ENCODE measurements at regions not wholly inside any gene's neighbourhood (a gene's known extent, or its start where the extent isn't known, plus 50 kb on each side); places are given as distances from the start of the nearest gene placed in this dataset.

DNA sequence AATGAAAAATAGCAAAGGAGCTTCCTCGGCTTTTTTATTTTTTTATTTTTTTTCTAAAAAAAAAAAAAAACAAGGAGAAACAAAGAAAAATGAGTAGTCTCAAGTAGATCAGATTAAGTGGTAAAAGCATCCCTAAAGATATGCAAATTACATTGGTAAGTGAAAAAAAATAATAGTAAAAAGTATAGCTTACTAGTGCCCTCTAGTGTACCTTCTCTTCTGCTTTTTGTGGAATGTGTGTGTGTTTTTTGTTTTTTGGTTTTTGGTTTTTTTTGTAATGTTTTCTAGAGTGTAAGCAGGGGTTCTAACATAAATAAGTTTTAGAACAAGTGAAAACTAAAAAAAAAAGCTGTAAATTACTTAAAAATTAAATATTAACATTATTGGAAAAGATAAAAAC lies 1062.0 kb downstream of the HACE1 start:
- Histone ChIP-seq H3K27me3 (no peaks in the 10 kb centered on the region), H3K36me3 (no peaks in the 10 kb centered on the region), H3K27ac (no peak overlapping the region), H3K9me3 (no peaks in the 10 kb centered on the region), H3K4me3 (no peak overlapping the region), H3K4me1 (no peaks in the 10 kb centered on the region)
- no peak for DNase-seq (ENCODE audit: extremely low spot score in 2 of 2)
- TF ChIP-seq POLR2A (IDR thresholded peaks at IDR 0.05), result no peak
- TF ChIP-seq POLR2AphosphoS5 (IDR thresholded peaks at IDR 0.05; ENCODE audit: insufficient read depth in 1 of 2, low read depth in 1 of 2), result no peak
- TF ChIP-seq, protein P1, sequence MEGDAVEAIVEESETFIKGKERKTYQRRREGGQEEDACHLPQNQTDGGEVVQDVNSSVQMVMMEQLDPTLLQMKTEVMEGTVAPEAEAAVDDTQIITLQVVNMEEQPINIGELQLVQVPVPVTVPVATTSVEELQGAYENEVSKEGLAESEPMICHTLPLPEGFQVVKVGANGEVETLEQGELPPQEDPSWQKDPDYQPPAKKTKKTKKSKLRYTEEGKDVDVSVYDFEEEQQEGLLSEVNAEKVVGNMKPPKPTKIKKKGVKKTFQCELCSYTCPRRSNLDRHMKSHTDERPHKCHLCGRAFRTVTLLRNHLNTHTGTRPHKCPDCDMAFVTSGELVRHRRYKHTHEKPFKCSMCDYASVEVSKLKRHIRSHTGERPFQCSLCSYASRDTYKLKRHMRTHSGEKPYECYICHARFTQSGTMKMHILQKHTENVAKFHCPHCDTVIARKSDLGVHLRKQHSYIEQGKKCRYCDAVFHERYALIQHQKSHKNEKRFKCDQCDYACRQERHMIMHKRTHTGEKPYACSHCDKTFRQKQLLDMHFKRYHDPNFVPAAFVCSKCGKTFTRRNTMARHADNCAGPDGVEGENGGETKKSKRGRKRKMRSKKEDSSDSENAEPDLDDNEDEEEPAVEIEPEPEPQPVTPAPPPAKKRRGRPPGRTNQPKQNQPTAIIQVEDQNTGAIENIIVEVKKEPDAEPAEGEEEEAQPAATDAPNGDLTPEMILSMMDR (IDR thresholded peaks at IDR 0.05), result no peak
- intact Hi-C loops (cut with DNase I), result no loop called here

DNA sequence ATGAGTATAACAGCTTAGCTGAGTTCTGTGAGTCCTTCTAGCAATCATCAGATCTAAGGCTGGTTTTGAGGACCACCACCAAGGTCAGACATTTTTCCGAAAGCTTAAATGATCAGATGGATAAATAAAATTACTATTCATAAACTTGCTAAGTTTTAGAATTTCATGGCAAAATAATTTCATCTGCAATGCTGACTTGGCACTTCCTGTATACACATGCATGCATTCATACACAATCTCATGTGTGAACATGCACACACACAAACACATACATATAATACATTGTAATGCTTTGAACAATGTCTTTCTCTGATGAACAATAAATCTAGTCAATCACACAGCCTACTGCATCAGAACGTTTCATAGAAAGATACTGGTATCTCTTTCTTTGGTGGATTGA lies 1068.3 kb downstream of the HACE1 start:
- no peak overlapping the region for H3K27ac ChIP-seq
- H3K4me1 ChIP-seq, result no peaks in the 10 kb centered on the region
- H3K36me3 ChIP-seq, result no peaks in the 10 kb centered on the region
- H3K27me3 ChIP-seq, result no peaks in the 10 kb centered on the region
- intact Hi-C loops (cut with DNase I), result no loop called here
- DNase-seq (ENCODE audit: extremely low spot score in 2 of 2), result no peak
- no peak overlapping the region for H3K4me3 ChIP-seq
- TF ChIP-seq POLR2AphosphoS5 (IDR thresholded peaks at IDR 0.05; ENCODE audit: insufficient read depth in 1 of 2, low read depth in 1 of 2), result no peak
- TF ChIP-seq, protein P1 (IDR thresholded peaks at IDR 0.05), result no peak
- TF ChIP-seq POLR2A (IDR thresholded peaks at IDR 0.05), result no peak
- H3K9me3 ChIP-seq, result no peaks in the 10 kb centered on the region

DNA sequence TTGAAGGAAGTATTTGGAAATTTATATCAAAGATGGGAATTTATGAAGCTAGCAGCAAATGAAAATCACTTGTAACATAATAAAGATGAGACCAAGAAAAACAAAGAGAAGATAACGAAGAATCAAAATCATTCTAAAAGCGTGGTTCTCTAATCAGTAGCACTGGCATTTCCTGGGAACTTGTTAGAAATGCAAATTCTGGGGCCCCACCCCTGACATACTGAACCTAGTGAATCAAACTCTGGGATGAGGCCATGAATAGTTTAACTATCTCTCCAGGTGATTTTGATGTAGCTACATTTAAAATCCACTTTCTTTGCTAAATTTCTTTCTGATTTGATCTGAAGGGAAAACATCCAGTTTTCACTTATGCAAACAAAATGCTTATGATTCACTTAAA lies 1075.6 kb downstream of the HACE1 start:
- no peaks in the 10 kb centered on the region for H3K36me3 ChIP-seq
- H3K4me3 ChIP-seq, result no peak overlapping the region
- intact Hi-C loops (cut with DNase I), result no loop called here
- TF ChIP-seq, protein P1 (IDR thresholded peaks at IDR 0.05), result no peak
- no peak for TF ChIP-seq POLR2A (IDR thresholded peaks at IDR 0.05)
- no peak for TF ChIP-seq POLR2AphosphoS5 (IDR thresholded peaks at IDR 0.05; ENCODE audit: insufficient read depth in 1 of 2, low read depth in 1 of 2)
- no peak overlapping the region for H3K27ac ChIP-seq
- no peaks in the 10 kb centered on the region for H3K4me1 ChIP-seq
- DNase-seq (ENCODE audit: extremely low spot score in 2 of 2), result no peak
- no peaks in the 10 kb centered on the region for H3K27me3 ChIP-seq
- H3K9me3 ChIP-seq, result no peaks in the 10 kb centered on the region

DNA sequence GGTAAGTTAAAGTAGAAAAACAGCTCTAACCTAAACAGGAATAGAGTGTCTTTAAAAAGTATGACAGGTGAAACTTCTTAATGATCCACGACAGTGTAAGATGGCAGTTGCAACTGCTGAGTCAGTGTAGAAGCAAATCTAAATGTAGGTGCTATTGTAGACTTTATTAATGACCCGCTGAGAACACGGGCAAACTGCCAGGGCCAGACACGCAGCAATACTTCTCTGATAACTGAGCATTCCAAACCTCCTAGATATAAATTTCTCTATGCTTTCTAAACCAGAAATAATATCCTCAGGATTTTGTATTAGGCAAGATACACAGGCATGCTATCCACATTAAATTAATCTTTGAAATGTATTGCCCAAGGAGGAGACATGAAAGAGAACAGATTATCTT lies 1076.4 kb downstream of the HACE1 start:
- intact Hi-C loops (cut with DNase I), result no loop called here
- no peaks in the 10 kb centered on the region for H3K9me3 ChIP-seq
- H3K4me3 ChIP-seq, result no peak overlapping the region
- no peaks in the 10 kb centered on the region for H3K27me3 ChIP-seq
- TF ChIP-seq, protein P1 (IDR thresholded peaks at IDR 0.05), result no peak
- TF ChIP-seq POLR2AphosphoS5 (IDR thresholded peaks at IDR 0.05; ENCODE audit: insufficient read depth in 1 of 2, low read depth in 1 of 2), result no peak
- TF ChIP-seq POLR2A (IDR thresholded peaks at IDR 0.05), result no peak
- H3K36me3 ChIP-seq, result no peaks in the 10 kb centered on the region
- no peak for DNase-seq (ENCODE audit: extremely low spot score in 2 of 2)
- no peak overlapping the region for H3K27ac ChIP-seq
- no peaks in the 10 kb centered on the region for H3K4me1 ChIP-seq

DNA sequence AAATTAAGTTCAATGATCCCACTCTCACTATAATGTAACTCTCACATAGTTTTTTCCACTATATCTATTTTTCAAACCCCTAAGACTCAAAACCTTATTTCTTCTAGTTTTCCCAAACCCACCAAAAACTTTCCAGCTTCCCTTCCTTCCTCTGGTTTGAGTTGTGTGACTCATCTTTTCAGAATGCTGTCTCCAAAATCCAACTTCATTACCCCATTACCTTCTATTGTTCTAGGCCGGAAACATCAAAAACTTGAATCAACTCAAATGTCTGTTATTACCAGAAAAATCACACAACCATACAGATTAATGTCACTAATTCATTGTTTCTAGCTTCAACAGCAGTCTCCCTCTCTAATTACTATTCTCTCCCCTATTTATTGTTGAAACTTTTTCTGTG lies 1090.3 kb downstream of the HACE1 start:
- intact Hi-C loops (cut with DNase I), result no loop called here
- H3K9me3 ChIP-seq, result no peaks in the 10 kb centered on the region
- no peak for TF ChIP-seq POLR2A (IDR thresholded peaks at IDR 0.05)
- TF ChIP-seq, protein P1 (IDR thresholded peaks at IDR 0.05), result no peak
- no peak for TF ChIP-seq POLR2AphosphoS5 (IDR thresholded peaks at IDR 0.05; ENCODE audit: insufficient read depth in 1 of 2, low read depth in 1 of 2)
- no peaks in the 10 kb centered on the region for H3K4me1 ChIP-seq
- no peak overlapping the region for H3K4me3 ChIP-seq
- H3K36me3 ChIP-seq, result no peaks in the 10 kb centered on the region
- DNase-seq (ENCODE audit: extremely low spot score in 2 of 2), result no peak
- no peaks in the 10 kb centered on the region for H3K27me3 ChIP-seq
- H3K27ac ChIP-seq, result no peak overlapping the region
